GM18907 (cell line): ENCODE measurements at regions not wholly inside any gene's neighbourhood (a gene's known extent, or its start where the extent isn't known, plus 50 kb on each side); places are given as distances from the start of the nearest gene placed in this dataset.

Experiments used
- ATAC-seq: cut with Tn5 transposase; IDR thresholded peaks from one replicate; pipeline ENCODE4 v1.9.1; 2021; ENCODE audit warnings: mild to moderate bottlenecking, moderate library complexity; ENCODE audit not compliant: unreplicated experiment

DNA sequence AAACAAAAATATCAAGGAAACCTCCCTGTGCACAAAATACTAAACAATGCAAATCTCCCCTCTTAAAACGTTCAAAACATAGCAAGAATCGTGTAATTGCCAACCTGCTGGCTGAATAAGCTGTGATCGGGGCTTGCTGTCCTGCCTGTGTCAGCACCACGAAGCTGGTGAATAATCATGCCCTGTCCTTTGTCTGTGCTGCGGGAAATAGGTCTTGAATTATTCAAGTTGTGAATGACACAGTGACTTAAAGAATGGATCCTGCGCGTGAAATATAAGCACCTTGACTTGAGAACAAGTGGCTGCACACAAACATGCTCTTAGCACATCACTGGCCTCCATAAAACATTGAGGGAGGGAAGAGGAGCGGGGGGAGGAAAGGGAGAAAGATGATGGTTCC is 130.2 kb downstream of the OAT start:
- no peak for ATAC-seq

DNA sequence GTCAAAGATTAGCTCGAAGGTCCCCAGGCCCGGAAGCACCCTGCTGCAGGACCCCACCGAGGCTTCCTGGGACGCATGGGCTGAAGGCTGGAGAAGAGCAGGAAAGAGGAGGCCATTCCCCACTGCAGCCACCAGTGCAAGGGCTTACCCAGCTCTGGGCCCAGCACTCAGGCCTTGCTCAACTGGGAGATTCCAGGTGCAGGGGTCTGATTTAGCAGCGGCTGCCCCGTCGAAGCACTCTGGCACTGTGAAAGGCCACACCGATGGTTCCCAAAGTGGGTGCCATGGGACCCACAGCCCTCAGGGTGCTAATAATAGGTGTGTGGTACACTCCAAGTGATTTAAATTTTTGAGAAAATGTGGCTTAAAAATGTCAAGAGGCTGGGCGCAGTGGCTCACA is 130.9 kb downstream of the OAT start:
- no peak for ATAC-seq

DNA sequence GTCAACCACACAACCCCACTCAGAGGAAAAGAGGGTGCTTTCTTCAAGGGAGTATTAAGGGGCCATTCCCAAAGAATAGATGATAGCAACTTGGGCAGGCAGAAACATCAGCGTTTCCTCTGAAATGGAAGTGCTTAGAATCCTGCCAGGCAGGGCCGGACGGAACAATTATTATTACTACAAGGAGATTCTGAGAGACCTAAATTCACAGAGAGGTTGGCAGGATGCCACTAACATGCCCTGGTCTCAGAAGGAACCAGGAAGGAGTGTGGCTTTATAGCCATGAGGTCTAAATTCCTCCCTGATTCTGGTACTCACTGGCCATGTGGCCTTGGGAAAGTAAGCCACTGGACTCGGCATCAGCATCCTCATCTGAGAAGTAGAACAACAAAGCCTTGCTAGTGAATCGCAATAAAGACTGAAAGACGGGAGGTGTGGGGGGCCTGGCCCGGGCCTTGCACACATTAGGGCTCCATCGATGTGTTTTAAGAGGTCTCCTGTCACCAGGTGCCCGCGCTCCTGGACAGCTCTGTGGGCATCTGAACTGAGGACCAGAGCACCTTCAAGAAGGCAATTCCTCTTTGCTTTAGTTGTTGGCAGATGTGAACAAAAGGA is 131.5 kb downstream of the OAT start:
- ATAC-seq = no peak

- no peak for ATAC-seq
These were observed 132.1 kb downstream of the OAT start for GRCh38 chr10:124286621-124287020.

- peak; percentile 74 for ATAC-seq
These were observed 132.9 kb downstream of the OAT start for GRCh38 chr10:124285587-124286527.

DNA sequence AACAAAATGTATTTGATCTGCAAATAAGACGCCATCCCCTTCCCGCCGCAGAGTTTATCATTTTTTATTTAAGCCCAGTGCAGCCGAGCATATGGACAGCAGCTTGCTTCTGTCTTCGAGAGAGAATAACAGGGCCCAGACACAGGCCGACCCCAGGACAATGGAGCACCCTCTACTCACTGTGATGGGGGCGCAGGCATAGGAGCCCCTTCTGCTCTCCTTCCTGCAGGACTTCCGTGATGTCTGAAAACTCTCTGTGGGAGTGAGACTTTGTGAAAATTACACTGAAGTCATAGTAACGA is 134.8 kb downstream of the OAT start:
- ATAC-seq = no peak

DNA sequence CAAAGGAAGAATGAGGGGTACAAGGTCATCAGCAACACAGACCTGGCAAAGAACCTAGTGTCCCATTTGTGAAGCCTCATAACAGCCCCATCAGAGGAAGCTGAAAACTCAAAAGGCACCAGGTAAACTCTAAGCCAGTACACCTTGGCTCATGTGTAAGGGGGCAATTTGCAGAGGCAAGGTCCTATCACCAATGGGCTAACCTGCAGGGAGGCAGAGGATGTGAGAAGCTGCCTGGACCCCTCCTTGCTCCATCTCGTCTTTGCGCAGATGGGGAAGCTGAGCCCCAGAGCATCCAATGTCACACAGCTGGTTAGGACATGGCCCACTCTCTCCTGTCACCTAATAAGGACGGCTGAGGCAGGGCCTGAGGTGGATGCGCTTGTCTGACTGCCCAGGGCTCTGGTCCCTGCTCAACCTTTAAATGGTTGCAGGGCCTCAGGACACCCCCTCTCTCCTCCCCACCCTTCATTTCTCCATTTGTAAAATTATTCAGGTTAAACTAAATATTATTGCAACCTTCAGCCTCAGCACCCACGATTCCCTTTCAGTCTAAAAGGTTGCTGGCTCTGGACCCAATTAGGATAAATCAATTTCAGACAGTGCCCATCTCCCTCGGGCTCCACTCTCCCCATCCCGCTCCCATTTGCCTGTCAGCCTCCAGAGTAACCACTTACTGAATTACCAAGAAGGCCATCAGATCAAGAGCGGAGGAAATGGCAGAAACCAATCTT is 135.3 kb downstream of the OAT start:
- ATAC-seq = no peak

GRCh38 chr10:124282326-124282725 is 136.4 kb downstream of the OAT start:
- no peak for ATAC-seq

- ATAC-seq = no peak
These were observed 137.1 kb downstream of the OAT start for GRCh38 chr10:124281666-124282065.

DNA sequence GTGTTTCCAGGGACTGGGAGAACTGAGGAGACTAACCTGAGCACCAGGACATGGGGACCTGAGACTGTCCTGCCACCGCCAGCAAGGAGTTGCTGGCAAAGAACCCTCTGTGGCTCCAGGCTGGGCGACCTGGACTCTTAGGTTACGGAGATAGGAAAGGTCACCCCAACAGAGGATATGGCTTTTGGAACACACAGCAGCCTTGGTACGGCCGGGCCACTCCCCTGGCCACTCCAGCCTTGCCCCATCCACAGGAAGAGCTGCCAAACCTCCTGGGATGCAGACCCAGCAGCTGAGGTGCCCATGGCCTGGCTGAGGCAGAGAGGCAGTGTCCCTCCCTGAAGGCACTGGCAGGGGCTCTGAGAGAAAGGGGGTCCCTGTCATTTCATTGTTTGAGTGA is 137.8 kb downstream of the OAT start:
- no peak for ATAC-seq

DNA sequence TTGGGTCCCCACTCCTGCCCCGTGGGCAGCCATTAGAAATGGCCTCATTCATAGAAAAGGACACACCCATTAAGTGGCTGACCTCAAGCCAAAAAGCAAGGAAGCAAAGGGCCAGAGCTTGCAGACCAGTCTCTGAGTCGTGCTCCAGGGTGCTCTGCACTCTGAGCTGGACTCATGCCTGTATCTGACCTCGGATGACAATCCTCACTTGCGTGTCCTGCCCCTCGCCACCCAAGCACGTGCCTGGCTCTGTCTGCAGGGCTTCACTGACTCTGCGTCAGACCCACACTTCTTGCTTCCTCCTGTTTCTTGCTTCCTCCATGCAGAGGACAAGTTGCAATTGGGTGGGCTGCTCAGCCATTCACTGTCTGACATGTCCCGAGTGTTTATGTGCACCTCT is 138.8 kb downstream of the OAT start:
- ATAC-seq = no peak

DNA sequence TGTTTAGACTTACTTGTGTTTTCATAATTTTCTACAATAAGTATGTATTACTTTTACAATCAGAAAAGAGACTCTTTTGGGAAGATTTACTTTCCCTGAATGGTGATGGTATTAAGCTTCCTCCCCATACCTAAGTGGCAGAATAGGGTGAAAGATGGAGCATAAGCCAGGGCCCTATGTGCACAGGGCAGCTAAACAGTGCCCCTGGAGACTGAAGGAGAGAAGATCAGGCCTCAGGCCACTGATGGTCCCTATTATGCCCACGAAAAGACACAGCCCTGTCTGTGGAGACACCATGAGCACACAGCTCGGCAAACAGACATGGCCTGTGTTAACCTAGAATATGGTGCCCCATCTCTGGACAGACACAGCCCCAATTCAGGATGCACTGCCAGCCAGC is 139.4 kb downstream of the OAT start:
- ATAC-seq = no peak

DNA sequence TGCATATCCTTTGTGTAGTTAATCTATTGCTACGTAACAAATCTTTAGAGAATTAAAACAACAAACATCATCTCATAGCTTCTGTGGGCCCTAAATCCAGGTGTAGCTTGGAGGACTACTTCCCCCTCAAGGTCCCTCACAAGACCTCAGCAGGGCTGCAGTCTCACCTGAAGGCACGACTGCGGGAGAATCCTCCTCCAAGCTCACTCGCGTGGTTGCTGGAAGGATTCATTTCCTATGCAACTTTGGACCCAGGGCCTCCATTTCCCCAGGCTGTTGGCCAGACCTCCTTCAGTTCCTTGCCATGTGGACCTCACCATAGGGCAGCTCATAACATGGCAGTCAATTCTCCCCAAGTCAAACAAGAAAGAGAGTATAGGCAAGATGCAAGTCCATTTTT is 140.4 kb downstream of the OAT start:
- no peak for ATAC-seq

GRCh38 chr10:124273141-124273540 is 145.6 kb downstream of the OAT start:
- ATAC-seq = no peak

- no peak for ATAC-seq
These were observed 147.0 kb downstream of the OAT start for GRCh38 chr10:124271676-124272075.

GRCh38 chr10:124270530-124271327 is 148.0 kb downstream of the OAT start:
- ATAC-seq = no peak

DNA sequence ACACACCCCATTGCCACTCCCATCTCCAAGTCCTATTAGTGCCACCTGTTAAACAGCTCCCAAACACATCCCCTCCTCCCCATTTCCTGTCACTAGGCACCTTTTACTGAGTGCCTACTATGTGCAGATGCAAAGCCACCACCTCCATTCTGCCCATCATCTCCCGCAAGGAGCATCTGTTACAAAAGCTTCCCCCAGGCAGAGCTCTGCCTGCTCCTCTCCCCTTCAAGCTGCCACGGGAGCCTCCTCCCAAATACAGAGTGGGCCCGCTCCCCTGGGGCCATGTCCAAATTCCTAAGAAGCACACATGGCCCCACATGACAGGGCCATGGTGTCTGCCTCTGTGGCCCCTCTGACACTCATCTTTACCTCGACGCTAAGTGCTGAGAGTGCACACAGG is 149.7 kb downstream of the OAT start:
- ATAC-seq = no peak

DNA sequence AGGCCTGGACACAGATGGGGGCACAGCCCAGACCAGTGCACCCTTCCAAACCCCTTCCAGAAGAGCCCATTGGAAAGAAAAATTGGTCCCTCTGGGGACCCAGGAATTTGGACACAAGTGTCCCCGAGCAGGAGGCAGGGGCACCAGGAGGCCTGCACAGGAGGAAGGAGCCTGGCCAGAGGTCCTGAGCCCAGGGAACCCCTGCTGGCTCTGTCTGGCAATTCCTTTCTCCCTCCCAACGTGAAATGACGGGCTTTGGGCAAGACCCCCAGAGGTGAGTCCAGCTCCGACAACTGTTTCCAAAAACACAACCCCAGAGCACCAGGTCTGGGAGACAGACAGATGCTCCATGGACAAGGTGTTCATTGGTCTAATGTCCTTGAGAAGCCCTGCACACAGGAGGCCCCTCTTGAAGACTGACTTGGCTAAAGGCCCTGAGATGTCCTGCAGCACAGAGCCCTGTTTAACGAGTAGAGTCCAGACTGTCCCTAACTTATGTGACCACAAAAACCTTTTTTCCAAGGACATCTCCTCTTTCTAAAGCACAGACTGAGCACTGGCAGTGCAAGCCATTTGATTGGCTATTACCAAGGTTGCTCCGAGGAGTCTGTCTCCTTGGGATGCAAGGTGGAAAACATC is 150.7 kb downstream of the OAT start:
- no peak for ATAC-seq

DNA sequence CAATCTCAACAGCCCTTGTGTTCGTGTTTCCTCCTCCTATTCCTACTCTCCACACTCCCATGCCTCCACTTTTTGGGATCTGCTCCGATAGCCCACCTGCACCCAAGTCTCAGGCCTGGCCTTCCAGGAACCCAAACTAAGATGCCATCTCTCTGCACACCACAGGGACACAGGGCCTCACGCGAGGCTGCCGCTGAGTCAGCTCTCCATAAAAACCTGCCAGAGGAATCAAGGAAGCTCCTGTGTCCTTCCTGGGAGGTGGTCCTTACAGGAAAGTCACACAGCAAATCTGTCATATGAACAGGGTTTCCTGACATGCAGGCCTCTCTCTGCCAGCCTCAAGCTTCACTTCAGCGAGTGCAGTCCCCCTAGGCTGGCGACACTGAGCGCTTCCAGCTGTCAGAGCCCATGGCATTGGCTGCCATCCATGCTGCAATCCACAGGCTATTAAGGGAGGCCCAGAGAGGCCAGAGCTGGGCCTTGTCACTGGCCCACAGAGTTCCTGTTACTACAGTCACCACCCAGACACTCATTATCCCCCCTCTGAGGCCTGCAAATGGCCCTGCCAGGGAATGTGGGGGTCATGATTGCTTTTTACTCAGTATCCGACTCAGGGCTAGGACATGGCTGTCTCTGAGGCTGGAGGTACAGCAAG is 151.4 kb downstream of the OAT start:
- ATAC-seq = no peak
